ENCODE measurements at regions not wholly inside any gene's neighbourhood (a gene's known extent, or its start where the extent isn't known, plus 50 kb on each side); places are given as distances from the start of the nearest gene placed in this dataset.

- H3K4ac ChIP-seq (ENCODE audit: low read depth in 1 of 2, low read length in 2 of 2), result no peak overlapping the region
- H2AK5ac ChIP-seq (ENCODE audit: low read length, severe bottlenecking), result no peak overlapping the region
- H2AFZ ChIP-seq (ENCODE audit: low read depth, low read length), result no peak overlapping the region
- no peak overlapping the region for H3K14ac ChIP-seq (ENCODE audit: low read length in 2 of 2)
- no peak overlapping the region for H2BK12ac ChIP-seq (ENCODE audit: low read length in 2 of 2)
- H3K4me3 ChIP-seq (ENCODE audit: insufficient read depth in 1 of 2, low read depth in 1 of 2, low read length in 2 of 2), result peak overlapping the region in 1 of 2 experiments; percentile 50
- DNase-seq, result no peak
- H2BK15ac ChIP-seq (ENCODE audit: low read depth, poor library complexity, severe bottlenecking), result no peak overlapping the region
- no peak overlapping the region for H3K4me2 ChIP-seq (ENCODE audit: low read length, poor library complexity, severe bottlenecking)
- no peak overlapping the region for H4K8ac ChIP-seq (ENCODE audit: low read length)
- H3K18ac ChIP-seq (ENCODE audit: low read depth in 1 of 2, low read length in 2 of 2), result no peak overlapping the region
- H3K27me3 ChIP-seq (ENCODE audit: control insufficient read depth in 1 of 2, insufficient read depth in 1 of 2, low read length in 2 of 2), result no peaks in the 10 kb centered on the region
- H3K36me3 ChIP-seq (ENCODE audit: control insufficient read depth in 1 of 2, insufficient read depth in 2 of 2, low read depth in 1 of 2, low read length in 2 of 2), result no peaks in the 10 kb centered on the region
- no peak overlapping the region for H3K27ac ChIP-seq (ENCODE audit: low read length, poor library complexity, severe bottlenecking)
- 70% methylated on average over 11 of the region's 14 CpGs for WGBS
- no peak overlapping the region for H3K23ac ChIP-seq (ENCODE audit: low read length in 2 of 2)
- peak overlapping the region; percentile 65 for H3K9ac ChIP-seq (ENCODE audit: low read length)
- no peaks in the 10 kb centered on the region for H3K79me1 ChIP-seq (replicated peaks; ENCODE audit: low read length, poor library complexity, severe bottlenecking)
- H2BK120ac ChIP-seq (ENCODE audit: low read depth, low read length), result no peak overlapping the region
- no peak overlapping the region for H2BK5ac ChIP-seq (ENCODE audit: low read depth, low read length, poor library complexity, severe bottlenecking)
- no peak overlapping the region for H4K91ac ChIP-seq (ENCODE audit: low read length)
- no peaks in the 10 kb centered on the region for H3K9me3 ChIP-seq (ENCODE audit: control insufficient read depth, low read length)
- no peaks in the 10 kb centered on the region for H3K4me1 ChIP-seq (ENCODE audit: control insufficient read depth, insufficient read depth, low read depth, low read length)
Observed at GRCh38 chr20:43388268-43389002, 69.3 kb upstream of the SRSF6 start.

GRCh38 chr20:43387737-43388136 is 70.0 kb upstream of the SRSF6 start:
- H3K36me3 ChIP-seq (ENCODE audit: control insufficient read depth in 1 of 2, insufficient read depth in 2 of 2, low read depth in 1 of 2, low read length in 2 of 2), result no peaks in the 10 kb centered on the region
- H3K79me1 ChIP-seq (replicated peaks; ENCODE audit: low read length, poor library complexity, severe bottlenecking), result no peaks in the 10 kb centered on the region
- H3K23ac ChIP-seq (ENCODE audit: low read length in 2 of 2), result no peak overlapping the region
- H3K4me3 ChIP-seq (ENCODE audit: insufficient read depth in 1 of 2, low read depth in 1 of 2, low read length in 2 of 2), result no peak overlapping the region
- DNase-seq, result no peak
- H4K91ac ChIP-seq (ENCODE audit: low read length), result no peak overlapping the region
- 60% methylated on average over 3 of the region's 4 CpGs for whole genome bisulfite sequencing
- H2AFZ ChIP-seq (ENCODE audit: low read depth, low read length), result no peak overlapping the region
- H2BK5ac ChIP-seq (ENCODE audit: low read depth, low read length, poor library complexity, severe bottlenecking), result no peak overlapping the region
- no peaks in the 10 kb centered on the region for H3K27me3 ChIP-seq (ENCODE audit: control insufficient read depth in 1 of 2, insufficient read depth in 1 of 2, low read length in 2 of 2)
- no peak overlapping the region for H2BK15ac ChIP-seq (ENCODE audit: low read depth, poor library complexity, severe bottlenecking)
- no peaks in the 10 kb centered on the region for H3K4me1 ChIP-seq (ENCODE audit: control insufficient read depth, insufficient read depth, low read depth, low read length)
- no peak overlapping the region for H4K8ac ChIP-seq (ENCODE audit: low read length)
- H2AK5ac ChIP-seq (ENCODE audit: low read length, severe bottlenecking), result no peak overlapping the region
- no peak overlapping the region for H3K9ac ChIP-seq (ENCODE audit: low read length)
- H3K4ac ChIP-seq (ENCODE audit: low read depth in 1 of 2, low read length in 2 of 2), result no peak overlapping the region
- H3K27ac ChIP-seq (ENCODE audit: low read length, poor library complexity, severe bottlenecking), result no peak overlapping the region
- no peak overlapping the region for H3K18ac ChIP-seq (ENCODE audit: low read depth in 1 of 2, low read length in 2 of 2)
- no peak overlapping the region for H3K4me2 ChIP-seq (ENCODE audit: low read length, poor library complexity, severe bottlenecking)
- no peaks in the 10 kb centered on the region for H3K9me3 ChIP-seq (ENCODE audit: control insufficient read depth, low read length)
- no peak overlapping the region for H2BK12ac ChIP-seq (ENCODE audit: low read length in 2 of 2)
- H2BK120ac ChIP-seq (ENCODE audit: low read depth, low read length), result no peak overlapping the region
- no peak overlapping the region for H3K14ac ChIP-seq (ENCODE audit: low read length in 2 of 2)

- H2AK5ac ChIP-seq (ENCODE audit: low read length, severe bottlenecking), result no peak overlapping the region
- no peak for DNase-seq
- H3K9me3 ChIP-seq (ENCODE audit: control insufficient read depth, low read length), result no peaks in the 10 kb centered on the region
Observed at GRCh38 chr20:43386878-43387277, 70.8 kb upstream of the SRSF6 start.

GRCh38 chr20:43385914-43386313 is 71.8 kb upstream of the SRSF6 start:
- Histone ChIP-seq H3K9ac (ENCODE audit: low read length) (no peak overlapping the region), H3K14ac (ENCODE audit: low read length in 2 of 2) (no peak overlapping the region), H3K9me3 (ENCODE audit: control insufficient read depth, low read length) (no peaks in the 10 kb centered on the region), H3K36me3 (ENCODE audit: control insufficient read depth in 1 of 2, insufficient read depth in 2 of 2, low read depth in 1 of 2, low read length in 2 of 2) (no peaks in the 10 kb centered on the region), H3K27ac (ENCODE audit: low read length, poor library complexity, severe bottlenecking) (no peak overlapping the region), H3K4ac (ENCODE audit: low read depth in 1 of 2, low read length in 2 of 2) (no peak overlapping the region), H3K18ac (ENCODE audit: low read depth in 1 of 2, low read length in 2 of 2) (no peak overlapping the region), H2BK15ac (ENCODE audit: low read depth, poor library complexity, severe bottlenecking) (no peak overlapping the region), H3K4me1 (ENCODE audit: control insufficient read depth, insufficient read depth, low read depth, low read length) (no peaks in the 10 kb centered on the region), H3K23ac (ENCODE audit: low read length in 2 of 2) (no peak overlapping the region), H2BK5ac (ENCODE audit: low read depth, low read length, poor library complexity, severe bottlenecking) (no peak overlapping the region), H4K91ac (ENCODE audit: low read length) (no peak overlapping the region), H3K27me3 (ENCODE audit: control insufficient read depth in 1 of 2, insufficient read depth in 1 of 2, low read length in 2 of 2) (no peaks in the 10 kb centered on the region), H4K8ac (ENCODE audit: low read length) (no peak overlapping the region), H2AK5ac (ENCODE audit: low read length, severe bottlenecking) (no peak overlapping the region), H3K79me1 (replicated peaks; ENCODE audit: low read length, poor library complexity, severe bottlenecking) (no peaks in the 10 kb centered on the region), H2BK120ac (ENCODE audit: low read depth, low read length) (no peak overlapping the region), H3K4me2 (ENCODE audit: low read length, poor library complexity, severe bottlenecking) (no peak overlapping the region), H3K4me3 (ENCODE audit: insufficient read depth in 1 of 2, low read depth in 1 of 2, low read length in 2 of 2) (no peak overlapping the region), H2AFZ (ENCODE audit: low read depth, low read length) (no peak overlapping the region), H2BK12ac (ENCODE audit: low read length in 2 of 2) (no peak overlapping the region)
- WGBS, result 91% methylated on average over 4 of the region's 4 CpGs
- no peak for DNase-seq

More at GRCh38 chr20:43386878-43387277, 70.8 kb upstream of the SRSF6 start:
- H2BK12ac ChIP-seq (ENCODE audit: low read length in 2 of 2), result no peak overlapping the region
- no peaks in the 10 kb centered on the region for H3K36me3 ChIP-seq (ENCODE audit: control insufficient read depth in 1 of 2, insufficient read depth in 2 of 2, low read depth in 1 of 2, low read length in 2 of 2)
- no peaks in the 10 kb centered on the region for H3K27me3 ChIP-seq (ENCODE audit: control insufficient read depth in 1 of 2, insufficient read depth in 1 of 2, low read length in 2 of 2)
- H3K23ac ChIP-seq (ENCODE audit: low read length in 2 of 2), result no peak overlapping the region
- H3K9ac ChIP-seq (ENCODE audit: low read length), result no peak overlapping the region
- no peak overlapping the region for H4K91ac ChIP-seq (ENCODE audit: low read length)
- no peak overlapping the region for H3K18ac ChIP-seq (ENCODE audit: low read depth in 1 of 2, low read length in 2 of 2)
- H3K4me3 ChIP-seq (ENCODE audit: insufficient read depth in 1 of 2, low read depth in 1 of 2, low read length in 2 of 2), result no peak overlapping the region
- no peak overlapping the region for H3K14ac ChIP-seq (ENCODE audit: low read length in 2 of 2)
- H2AFZ ChIP-seq (ENCODE audit: low read depth, low read length), result no peak overlapping the region
- H2BK5ac ChIP-seq (ENCODE audit: low read depth, low read length, poor library complexity, severe bottlenecking), result no peak overlapping the region
- no peaks in the 10 kb centered on the region for H3K79me1 ChIP-seq (replicated peaks; ENCODE audit: low read length, poor library complexity, severe bottlenecking)
- no peak overlapping the region for H3K4ac ChIP-seq (ENCODE audit: low read depth in 1 of 2, low read length in 2 of 2)
- H2BK15ac ChIP-seq (ENCODE audit: low read depth, poor library complexity, severe bottlenecking), result no peak overlapping the region
- H3K4me2 ChIP-seq (ENCODE audit: low read length, poor library complexity, severe bottlenecking), result no peak overlapping the region
- no peak overlapping the region for H2BK120ac ChIP-seq (ENCODE audit: low read depth, low read length)
- H4K8ac ChIP-seq (ENCODE audit: low read length), result no peak overlapping the region
- no peak overlapping the region for H3K27ac ChIP-seq (ENCODE audit: low read length, poor library complexity, severe bottlenecking)
- H3K4me1 ChIP-seq (ENCODE audit: control insufficient read depth, insufficient read depth, low read depth, low read length), result no peaks in the 10 kb centered on the region
- WGBS, result 58% methylated on average over 3 of the region's 4 CpGs
